ENCODE measurements at regions not wholly inside any gene's neighbourhood (a gene's known extent, or its start where the extent isn't known, plus 50 kb on each side); places are given as distances from the start of the nearest gene placed in this dataset.

DNA sequence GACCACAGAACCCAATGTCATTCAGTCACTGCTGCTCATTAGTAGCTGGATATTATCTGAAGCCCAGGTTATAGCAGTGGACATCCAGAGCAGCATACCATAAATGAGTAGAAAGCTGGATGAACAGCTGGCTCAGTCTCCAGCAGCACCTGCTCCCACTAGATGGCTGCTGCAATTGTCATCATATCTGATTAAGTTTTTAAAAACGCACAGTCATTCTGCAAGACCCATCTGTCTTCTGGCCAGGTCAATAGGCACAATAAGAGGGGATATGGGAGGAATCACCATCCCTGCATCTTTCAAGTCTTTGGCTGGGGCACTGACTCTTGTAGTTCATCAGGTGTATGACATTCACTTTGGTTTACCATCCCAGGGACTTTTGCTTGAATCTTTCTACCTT, 55.1 kb upstream of the XDH start:
- no peak overlapping the region for H3K4me3 ChIP-seq
- DNase-seq (no peak), ATAC-seq (no peak)
- intact Hi-C loops (cut with DNase I, micrococcal nuclease): loop anchor here in 1 of 2 donors (10.0 kb wide), 1 partner anchor 1815 kb away; no protein-coding TSS in a partner anchor
- H3K36me3 ChIP-seq (ENCODE audit: low read depth): no peaks in the 10 kb centered on the region
- H3K9me3 ChIP-seq: no peaks in the 10 kb centered on the region
- no peaks in the 10 kb centered on the region for H3K4me1 ChIP-seq (ENCODE audit: low read depth)
- TF ChIP-seq, protein P1, sequence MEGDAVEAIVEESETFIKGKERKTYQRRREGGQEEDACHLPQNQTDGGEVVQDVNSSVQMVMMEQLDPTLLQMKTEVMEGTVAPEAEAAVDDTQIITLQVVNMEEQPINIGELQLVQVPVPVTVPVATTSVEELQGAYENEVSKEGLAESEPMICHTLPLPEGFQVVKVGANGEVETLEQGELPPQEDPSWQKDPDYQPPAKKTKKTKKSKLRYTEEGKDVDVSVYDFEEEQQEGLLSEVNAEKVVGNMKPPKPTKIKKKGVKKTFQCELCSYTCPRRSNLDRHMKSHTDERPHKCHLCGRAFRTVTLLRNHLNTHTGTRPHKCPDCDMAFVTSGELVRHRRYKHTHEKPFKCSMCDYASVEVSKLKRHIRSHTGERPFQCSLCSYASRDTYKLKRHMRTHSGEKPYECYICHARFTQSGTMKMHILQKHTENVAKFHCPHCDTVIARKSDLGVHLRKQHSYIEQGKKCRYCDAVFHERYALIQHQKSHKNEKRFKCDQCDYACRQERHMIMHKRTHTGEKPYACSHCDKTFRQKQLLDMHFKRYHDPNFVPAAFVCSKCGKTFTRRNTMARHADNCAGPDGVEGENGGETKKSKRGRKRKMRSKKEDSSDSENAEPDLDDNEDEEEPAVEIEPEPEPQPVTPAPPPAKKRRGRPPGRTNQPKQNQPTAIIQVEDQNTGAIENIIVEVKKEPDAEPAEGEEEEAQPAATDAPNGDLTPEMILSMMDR (IDR thresholded peaks at IDR 0.05): no peak

DNA sequence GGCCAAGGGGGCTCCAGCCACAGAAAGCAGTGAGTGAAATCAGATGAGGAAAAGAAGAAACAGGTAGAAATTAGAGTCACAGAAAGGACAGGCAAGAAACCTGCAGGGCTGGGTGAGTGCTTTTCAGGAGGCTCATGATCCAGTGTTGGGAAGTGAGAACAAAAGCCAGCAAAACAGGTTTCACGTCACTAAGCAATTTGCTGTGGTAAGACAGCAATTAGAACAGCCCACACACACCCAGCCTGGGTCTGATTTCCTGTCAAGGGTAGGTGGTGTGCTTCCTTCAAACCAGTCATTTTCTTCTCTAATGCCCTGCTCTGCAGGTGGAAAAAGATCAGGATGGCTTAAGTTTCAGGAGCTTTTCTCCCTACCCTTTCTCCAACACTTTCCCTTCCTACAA, 52.9 kb upstream of the XDH start:
- ATAC-seq (peak; percentile 36), DNase-seq (peak in 1 of 3 donors; percentile 1)
- H3K9me3 ChIP-seq: no peaks in the 10 kb centered on the region
- intact Hi-C loops (cut with DNase I, micrococcal nuclease): no loop called here
- H3K4me3 ChIP-seq: no peak overlapping the region
- TF ChIP-seq, protein P1 (IDR thresholded peaks at IDR 0.05): no peak
- H3K36me3 ChIP-seq (ENCODE audit: low read depth): no peaks in the 10 kb centered on the region
- H3K4me1 ChIP-seq (ENCODE audit: low read depth): no peaks in the 10 kb centered on the region

All from mucosa of descending colon (tissue), 3 donors.